Loucy (cell line): ENCODE measurements at regions not wholly inside any gene's neighbourhood (a gene's known extent, or its start where the extent isn't known, plus 50 kb on each side); places are given as distances from the start of the nearest gene placed in this dataset.

ENCODE experiments used
- EZH2phosphoT487 ChIP-seq: fragments of 200-600 bp; IDR thresholded peaks from 2 replicates; pipeline ENCODE4 v1.6.1; 2018; ENCODE audit warnings: antibody characterized with exemption, mild to moderate bottlenecking, moderate library complexity, borderline replicate concordance
- TF ChIP-seq, protein P1 (sequence below): fragments of 200-600 bp; sonication (generic); conservative IDR thresholded peaks from 2 replicates; pipeline ENCODE4 v1.5.1; 2014; ENCODE audit warnings: mild to moderate bottlenecking, antibody characterized with exemption, low read length

DNA sequence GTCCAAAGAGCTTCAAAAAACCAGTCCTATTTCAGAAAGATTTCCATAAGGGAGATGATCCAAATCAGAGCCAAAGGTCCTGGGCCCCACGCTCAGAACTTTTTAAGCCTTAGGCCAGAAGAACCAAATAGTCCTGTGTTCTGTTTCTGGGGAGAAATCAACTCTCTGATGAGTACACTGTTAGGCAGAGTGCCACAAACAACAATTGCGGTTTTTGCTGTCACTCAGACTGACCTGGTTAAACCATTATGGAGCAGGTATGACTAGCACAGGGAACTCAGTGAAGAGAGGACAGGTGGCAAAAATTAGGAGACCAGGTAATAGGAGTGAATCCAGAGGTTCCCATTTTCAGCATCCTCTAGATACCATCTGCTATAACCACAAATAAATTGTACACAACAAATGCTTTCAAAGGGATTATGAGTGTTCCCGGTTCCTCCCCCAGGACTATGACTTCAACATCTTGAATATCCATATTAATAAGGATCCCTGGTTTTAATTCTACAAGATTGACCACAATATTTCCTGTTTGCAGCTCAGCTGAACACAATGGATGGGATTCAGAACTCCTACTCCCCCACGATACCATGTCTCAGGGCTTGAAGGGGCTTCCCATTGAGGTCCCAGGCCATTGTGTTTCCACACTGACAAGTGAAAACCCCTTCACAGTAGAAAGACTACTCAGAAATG lies 52.1 kb upstream of the FREM1 start:
- TF ChIP-seq, protein P1, sequence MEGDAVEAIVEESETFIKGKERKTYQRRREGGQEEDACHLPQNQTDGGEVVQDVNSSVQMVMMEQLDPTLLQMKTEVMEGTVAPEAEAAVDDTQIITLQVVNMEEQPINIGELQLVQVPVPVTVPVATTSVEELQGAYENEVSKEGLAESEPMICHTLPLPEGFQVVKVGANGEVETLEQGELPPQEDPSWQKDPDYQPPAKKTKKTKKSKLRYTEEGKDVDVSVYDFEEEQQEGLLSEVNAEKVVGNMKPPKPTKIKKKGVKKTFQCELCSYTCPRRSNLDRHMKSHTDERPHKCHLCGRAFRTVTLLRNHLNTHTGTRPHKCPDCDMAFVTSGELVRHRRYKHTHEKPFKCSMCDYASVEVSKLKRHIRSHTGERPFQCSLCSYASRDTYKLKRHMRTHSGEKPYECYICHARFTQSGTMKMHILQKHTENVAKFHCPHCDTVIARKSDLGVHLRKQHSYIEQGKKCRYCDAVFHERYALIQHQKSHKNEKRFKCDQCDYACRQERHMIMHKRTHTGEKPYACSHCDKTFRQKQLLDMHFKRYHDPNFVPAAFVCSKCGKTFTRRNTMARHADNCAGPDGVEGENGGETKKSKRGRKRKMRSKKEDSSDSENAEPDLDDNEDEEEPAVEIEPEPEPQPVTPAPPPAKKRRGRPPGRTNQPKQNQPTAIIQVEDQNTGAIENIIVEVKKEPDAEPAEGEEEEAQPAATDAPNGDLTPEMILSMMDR, result no peak
- TF ChIP-seq EZH2phosphoT487, result no peak
